NCI-H82 (cell line): ENCODE measurements at regions not wholly inside any gene's neighbourhood (a gene's known extent, or its start where the extent isn't known, plus 50 kb on each side); places are given as distances from the start of the nearest gene placed in this dataset.
"Not testable (repeated sequence)": the region's sequence is repeated elsewhere in the genome, so short reads cannot be mapped to it uniquely, and the experiment has no call there.

Experiments used
- DNase-seq: peaks from one replicate; lab custom pipeline; 2025; lab: John Stamatoyannopoulos, UW

DNA sequence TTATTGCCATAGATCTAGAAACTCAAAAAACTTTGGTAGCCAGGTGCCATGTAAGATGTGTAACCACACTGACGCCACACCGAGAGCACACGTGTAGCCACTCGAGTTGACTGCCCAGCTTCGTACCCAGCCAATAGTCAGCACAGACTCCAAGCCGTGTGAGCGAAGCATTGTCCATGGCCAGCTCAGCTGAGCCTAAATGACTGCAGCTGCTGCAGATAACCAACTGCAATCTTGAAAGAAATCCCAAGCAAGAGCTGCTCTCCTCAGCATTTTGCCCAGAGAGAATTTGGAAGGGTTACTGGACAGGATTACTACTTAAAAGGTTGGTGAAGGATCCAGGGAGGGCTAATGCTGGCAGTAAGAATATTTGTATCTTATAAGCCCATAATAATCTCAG, 193.0 kb upstream of the THRB start:
- no peak for DNase-seq

DNA sequence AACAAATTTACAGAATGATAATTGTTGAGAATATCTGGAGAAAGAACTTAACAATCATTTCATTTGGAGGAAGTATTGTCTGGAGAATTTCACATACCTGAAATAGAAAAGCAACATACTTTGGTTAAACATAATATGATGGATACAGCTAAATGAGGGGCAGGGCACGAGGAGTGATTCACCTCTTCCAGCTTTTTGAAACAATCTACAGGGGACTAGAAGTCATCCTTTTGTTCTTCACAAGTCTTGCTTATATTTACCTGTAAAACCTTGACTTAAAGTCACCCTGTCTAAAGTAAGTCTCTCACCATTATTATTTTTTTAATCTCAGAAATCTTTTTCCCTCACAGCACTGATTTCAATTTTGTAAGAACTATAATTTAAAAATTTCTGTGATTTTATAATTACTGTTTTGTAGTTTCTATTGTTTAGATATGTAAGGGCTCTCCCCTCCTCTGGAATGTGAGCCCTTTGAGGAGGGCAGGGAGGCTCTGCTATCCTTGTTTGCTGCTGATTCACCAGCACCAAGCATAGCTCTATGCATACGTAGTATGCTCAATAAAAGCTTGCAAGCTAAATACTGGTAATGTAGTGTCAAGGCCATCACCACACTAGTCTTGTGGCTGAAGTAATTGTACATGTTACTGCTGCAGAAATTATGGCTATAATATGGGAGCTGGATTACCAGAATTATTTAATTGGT, 193.9 kb upstream of the THRB start:
- no peak for DNase-seq

DNA sequence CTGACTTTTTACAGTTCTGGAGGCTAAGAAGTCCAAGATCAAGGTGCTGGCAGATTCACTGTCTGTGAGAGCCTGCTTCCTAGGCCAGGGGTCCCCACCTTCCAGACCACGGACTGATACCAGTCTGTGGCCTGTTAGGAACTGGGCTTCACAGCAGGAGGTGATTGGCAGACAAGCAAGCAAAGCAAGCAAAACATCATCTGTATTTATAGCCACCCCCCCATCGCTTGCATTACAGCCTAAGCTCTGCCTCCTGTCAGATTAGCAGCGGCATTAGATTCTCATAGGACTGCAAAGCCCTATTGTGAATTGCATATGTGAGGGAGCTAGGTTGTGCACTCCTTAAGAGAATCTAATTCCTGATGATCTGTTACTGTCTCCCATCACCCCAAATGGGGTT, 194.7 kb upstream of the THRB start:
- peak; percentile 77 for DNase-seq

DNA sequence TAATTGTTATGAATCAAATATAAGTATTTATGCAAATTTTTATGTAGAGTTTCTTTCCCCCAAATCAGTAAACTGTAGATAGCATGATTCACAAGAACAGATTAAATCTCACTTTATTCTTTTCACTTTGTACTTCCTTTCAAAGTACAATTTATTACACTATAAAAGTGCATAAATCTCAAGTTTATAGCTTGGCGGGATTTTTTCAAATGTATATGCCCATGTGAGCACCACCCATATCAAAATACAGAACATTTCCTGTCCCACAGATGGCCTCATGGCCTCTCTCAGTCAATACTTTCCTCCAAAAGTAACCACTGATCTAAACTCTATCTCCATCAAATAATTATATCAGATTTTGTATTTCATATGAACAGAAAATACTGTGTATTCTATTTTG, 196.1 kb upstream of the THRB start:
- DNase-seq = no peak

DNA sequence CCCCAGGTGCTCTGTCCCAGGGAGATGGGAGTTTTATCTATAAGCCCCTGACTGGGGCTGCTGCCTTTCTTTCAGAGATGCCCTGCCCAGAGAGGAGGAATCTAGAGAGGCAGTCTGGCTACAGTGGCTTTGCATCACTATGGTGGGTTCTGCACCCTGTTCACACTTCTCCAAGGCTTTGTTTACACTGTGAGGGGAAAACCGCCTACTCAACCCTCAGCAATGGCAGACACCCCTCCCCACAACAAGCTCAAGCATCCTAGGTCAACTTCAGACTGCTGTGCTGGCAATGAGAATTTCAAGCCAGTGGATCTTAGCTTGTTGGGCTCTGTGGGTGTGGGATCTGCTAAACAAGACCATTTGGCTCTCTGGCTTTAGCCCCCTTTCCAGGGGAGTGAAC, 204.4 kb upstream of the THRB start:
- not testable (repeated sequence) for DNase-seq

DNA sequence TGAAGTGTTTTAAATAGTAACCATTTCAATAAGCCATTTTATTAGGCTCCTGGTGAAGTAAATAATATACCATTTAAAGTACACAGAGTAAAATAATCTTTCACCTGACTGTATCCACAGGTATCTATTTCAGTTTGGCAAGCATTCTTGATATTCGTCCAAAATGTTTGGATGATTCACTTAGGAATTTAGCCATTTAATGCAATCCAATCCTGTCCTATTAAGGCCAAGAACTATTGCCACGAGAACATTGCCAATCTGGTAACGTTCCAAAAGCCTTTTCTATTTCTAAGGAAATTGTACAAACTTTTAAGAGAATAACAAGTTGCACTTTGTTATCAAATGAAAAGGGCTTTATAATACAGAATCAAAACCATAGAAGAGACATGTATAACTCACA, 209.8 kb upstream of the THRB start:
- no peak for DNase-seq

DNA sequence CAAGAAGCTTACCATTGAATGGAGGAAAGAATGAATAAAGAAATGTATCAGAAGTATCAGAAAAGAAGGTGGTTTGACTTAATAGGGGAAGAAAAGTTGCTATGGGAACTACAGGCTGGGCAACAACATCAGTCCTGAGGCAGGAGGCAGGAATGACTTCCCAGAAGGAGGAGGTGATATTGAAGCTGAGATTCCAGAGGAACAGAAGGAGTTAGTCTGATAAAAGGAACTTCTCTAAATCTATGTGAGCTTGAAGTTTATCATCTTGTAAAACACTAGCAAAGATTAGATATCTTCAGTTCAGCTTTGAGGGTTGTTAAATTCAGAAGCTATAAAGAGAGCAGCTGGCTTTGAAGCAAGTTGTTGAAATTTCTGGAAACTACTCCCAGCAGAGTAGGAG, 213.3 kb upstream of the THRB start:
- no peak for DNase-seq

DNA sequence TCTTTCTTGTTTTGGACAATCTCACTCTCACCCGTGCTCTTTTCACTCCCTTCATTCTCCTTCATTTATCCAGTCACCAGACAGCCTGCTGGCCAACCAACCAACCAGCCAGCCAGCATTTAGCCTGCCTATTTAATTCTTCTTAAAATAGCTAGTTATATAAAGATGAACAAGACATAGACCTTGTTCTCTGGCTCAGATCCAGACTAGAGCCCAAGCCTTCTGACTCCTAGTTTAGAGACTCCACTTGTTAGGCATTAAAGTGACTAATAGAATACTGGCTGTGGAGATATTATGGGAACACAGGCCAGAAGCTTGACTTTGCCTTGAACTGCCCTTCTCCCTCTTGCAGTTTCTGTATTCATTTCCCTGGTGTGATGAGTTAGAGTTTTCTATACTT, 215.3 kb upstream of the THRB start:
- DNase-seq = no peak

DNA sequence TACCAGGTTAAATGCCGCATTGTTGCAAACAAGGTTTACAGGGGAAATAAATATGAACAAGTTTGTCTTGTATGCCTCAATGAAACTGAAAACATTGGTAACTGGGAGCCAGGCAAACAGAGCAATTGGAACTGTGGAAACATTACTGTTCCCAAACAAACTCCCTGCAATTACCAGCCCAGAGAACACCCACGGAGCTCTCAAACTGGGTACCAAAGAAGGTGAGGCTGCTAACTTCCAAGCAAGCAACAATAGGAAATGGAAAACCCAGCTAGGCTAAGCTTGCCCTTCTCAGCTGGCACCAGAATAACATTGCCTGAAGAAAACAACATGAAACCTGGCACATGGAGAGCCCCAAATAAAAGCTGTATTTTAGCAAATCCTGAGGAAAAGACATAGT, 218.9 kb upstream of the THRB start:
- no peak for DNase-seq

DNA sequence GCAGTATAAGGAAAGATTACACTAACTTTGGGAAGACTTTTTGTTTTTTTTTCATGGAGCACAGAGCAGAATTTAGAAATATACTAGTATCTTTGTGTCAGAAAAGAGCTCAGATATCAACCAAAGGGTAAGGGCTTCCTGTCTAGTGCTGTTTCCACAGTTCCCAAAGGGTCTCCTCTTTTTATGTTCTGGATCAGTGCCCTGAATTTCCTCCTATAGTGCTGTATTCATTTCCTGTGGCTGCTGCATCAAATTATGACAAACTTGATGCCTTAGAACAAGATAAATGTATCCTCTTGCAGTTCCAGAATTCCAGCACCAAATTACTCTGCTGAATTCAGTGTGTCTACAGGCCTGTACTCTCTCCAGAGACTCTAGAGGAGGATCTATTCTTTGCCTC, 219.8 kb upstream of the THRB start:
- no peak for DNase-seq

DNA sequence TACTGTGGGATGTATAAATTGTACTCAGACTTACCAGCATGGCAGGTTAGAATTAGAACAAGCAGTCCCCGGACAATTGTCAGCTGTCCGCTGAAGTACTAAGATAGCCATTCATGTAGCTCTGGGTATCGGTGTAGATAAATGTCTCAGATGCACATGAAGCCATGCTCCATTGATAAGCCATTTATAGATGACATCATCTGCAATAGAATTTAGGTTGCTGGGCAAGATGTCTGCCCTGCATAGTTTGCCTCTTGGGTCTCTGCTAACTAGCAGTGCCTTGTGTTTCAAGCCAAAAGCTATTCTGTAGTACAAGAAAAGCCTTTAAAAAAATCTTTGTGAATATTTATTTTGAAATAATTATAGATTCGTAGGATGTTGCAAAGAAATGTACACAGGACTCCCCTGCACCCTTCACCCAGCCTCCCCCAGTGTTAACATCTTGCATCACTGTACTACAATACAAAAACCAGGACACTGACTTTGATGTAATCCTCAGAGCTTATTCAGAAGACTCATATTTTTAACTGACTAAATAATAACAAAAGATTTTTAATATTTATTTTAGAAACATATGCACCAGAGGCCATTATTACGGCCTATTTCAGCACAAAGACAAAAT, 220.6 kb upstream of the THRB start:
- no peak for DNase-seq

DNA sequence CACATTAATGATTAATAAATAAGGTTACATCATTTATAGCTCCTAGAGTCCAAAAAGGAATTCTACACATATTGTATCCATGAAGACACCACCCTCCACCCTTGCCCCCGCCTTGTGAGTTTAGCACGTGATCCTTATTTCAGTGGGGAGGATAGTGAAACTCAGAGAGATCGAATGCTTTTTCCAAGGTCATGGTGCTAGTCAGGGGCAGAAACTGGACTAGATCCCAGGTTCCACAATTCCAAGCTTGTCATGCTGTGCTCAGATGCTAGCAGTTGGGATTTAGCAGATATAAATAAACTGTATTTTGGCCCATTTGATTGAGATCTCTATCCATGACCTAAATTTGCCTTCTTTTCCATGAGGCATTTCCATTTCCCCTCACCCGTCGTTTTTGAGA, 227.4 kb upstream of the THRB start:
- no peak for DNase-seq

DNA sequence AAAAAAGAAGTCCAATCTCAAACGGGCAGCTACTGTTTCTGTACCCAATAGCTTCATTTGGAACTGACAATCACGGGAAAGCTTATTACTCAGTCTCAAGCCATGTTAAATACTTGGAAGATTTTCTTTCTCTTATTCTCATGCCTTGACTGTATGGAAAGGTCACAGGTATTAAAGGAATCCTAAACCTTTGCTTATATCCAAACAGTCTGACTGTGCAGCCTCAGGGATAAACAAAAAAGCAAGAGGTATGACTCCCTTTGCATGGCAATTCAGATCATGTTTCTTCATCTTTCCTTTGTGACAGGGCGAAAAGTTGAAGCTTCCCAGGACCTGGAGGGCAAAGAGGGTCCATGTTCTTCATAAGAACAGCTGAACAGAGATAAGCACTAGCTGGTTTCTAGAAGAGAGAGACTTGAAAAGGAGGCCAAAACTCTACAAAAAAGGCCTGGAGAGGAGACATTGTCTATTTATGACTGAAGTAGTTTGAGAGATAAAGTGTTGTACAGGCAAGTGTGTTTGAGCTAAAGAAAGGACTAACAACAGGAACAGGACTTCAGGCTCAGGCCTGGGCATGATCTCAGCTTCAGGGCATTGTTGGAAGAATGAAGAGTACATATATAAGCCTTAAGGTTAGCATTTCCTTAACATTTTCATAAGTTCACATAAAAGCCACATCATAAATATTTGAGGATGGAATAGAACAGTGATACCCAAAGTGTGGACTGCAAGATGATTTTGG, 231.0 kb upstream of the THRB start:
- no peak for DNase-seq

DNA sequence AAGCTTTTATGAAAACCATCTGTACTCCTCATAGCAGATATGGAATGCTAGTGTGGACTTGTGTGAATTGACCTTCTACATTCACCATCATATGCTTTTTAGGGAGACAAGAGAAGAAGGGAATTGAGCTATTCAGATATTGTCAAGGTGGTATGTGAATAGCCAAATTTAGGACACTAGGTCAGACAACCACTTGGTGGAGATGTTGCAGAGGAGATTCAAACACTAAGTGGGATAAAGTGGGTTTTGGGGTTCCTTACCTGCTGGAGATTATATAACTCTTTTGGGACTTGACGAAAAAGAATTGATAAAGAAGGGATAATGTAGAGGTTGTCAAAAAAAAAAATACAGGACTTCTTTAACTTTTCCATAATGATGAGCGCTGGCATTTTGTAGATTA, 231.8 kb upstream of the THRB start:
- DNase-seq = no peak

DNA sequence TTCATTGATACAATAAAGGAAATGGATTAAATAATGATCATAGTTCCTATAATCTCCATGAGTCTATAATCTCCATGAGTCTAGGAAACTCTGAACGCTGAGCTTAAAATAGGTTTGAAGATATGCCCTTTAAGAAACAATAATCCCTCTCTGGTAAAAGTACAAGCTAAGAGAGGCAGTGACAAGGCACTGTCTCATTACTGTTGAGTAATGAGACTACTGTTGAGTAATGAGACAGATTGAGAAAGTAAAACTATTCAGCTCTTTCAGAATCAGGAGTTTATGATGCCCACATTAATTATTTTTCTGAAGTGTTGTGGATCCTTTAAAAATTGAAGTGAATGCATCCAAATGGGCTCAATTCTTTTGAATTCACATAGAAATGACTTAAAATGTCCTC, 235.5 kb upstream of the THRB start:
- no peak for DNase-seq

DNA sequence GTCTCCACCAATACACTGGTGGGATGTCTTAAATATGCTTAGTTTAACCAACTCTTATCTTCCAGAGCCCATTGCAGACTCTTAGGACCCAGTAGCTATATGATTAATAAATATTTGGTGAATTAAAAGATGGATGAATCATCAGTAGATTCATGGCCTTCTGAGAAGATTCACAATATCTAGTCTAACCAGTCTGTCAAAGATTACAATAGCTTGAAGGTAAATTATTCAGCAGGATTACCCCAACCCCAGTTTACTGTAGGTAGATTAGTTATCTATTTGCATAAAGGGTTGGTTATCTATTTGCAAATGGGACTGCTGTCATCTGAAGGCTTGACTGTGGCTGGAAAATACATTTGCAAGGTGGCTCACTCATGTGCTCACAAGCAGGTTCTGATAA, 239.4 kb upstream of the THRB start:
- DNase-seq = no peak

DNA sequence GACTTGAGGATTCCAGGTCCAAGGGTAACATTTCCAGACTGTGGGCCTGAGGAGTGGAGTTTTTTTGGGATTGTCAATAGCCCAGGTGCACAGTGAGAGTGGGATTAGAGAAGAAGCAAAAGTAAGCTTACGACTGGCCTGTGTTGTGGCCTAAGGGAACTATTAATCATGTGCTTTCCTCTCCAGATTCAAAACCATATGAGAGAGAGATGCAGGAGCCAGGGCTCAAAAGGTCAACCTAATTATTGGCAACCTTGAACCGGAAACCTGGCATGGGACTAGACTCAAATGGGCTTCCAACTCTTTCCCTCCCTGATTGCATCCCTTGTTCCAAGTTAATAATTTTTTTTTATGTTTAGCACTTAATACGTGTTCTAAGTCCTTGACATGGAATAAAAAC, 242.1 kb upstream of the THRB start:
- no peak for DNase-seq

DNA sequence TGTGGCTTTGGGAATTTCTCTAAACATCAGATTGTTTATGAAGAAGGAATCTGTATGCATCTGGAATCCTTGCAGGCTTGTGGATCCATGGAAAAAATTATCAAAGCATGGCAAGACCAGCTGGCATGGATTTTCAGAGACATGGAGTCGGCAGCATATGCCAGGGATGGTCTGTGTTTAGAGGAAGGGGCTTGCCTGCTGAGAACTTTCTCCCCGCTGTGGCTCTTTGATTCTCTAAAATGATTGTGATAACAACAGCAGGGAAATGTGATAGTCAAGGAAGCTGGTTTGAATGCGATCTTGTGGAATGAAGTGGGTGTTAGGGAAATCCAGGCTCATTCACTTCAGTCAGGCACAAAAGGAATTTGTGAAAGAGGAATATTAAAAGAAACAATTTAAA, 245.7 kb upstream of the THRB start:
- DNase-seq = no peak

DNA sequence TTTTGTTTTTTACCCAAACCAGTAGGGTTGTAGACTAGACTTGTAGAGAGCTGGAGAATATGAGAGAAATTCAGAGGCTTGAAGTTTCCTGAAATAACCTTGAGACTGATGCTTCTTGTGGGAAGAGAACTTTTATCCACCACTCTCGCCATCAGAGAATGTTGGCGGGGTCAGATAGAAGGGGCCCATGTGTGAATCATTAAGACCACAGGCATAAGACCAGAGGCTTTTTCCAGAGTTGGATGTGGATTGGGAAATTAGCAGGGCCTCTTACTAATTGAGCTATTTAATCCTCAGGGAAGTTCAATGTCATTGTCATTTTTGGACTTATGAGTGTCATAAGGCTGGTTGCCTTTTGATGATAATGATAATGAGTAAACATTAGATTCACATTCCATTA, 246.9 kb upstream of the THRB start:
- DNase-seq = no peak

DNA sequence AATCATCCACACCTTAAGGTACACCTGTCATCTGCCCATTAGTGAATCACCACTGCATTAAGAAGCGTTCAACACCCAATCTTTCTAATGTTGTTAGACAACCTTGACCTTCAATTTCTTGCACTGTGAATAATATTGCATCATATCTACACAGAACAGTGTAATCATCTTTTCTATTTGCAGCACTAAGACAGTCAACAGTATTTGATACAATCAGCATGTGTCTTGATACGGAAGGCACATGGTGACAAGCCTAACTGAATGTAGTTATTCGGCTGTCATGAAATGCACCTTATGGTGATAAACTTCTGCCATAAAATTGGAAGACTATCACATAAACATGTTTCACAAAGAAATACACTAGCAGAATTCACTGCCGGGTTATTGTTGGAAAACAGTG, 253.9 kb upstream of the THRB start:
- no peak for DNase-seq

DNA sequence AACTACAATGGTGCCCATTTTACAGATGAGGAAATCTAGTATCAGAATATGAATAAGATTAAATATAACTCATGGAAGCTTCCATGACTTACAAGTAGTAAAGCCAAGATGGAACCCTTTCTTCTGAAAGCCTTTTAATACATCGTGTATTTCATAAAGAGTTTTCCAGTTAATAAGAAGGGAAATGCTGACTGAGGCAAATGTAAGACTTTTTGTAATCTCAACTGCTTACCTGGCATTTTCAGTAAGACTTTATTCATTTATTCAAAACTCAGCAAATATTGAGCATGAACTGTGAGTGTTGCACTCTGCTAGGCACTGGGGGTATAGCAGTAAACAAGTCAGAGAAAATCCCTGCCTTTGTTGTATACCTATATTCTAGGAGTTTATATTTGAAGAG, 256.4 kb upstream of the THRB start:
- DNase-seq = no peak

DNA sequence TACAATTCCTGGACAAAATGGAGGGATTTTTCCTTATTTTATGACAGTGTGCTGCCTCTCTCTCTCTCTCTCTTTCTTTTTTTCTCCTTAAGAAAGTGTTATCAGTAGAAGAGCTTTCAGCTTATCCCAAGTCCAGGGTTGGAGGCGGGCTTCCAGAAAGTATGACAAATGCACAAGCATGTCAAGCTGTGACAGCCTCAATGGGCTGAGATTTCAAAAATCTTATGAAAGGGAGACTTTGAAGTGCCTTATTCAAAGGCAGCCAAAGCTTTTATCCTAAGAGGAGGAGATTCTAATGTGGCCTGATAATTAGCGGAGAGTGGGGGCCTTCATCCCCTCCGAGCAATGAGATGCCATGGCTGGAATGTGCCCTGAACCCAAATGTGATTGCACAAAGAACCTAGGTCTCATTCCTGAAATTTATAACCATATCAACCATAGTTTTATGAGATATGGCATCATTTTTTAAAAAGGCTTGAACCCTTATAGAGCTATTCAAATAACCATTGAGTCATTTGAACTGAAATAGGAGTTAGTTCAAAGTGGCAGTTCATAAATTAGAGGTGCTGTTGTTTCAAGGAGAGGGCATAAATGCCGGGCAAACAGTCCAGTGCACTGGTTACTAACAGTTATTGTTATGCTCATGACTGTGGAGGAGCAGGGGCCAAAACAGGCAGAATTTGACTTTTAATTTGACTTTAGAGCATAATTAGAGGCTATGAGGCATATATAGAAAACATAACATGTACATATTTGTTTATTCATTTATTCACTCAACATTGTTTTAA, 261.6 kb upstream of the THRB start:
- no peak for DNase-seq

DNA sequence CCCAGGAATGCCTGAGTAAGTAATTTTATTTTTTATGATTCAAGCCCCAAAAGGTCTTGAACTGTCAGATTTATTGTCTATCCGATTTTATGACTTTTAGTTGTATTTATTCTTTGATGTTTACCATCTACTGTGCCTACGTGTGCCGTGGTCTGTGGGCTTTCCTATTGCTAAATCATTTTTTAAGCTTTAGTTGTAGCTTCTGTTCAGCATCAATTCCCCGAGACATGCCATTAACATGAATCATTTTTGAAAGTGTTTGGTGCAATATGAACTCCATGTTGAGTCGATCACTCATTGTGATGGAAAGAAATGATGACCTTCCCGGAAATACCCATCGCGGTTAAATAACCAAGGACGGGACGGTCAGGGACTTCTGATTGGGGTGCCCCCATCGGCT, 268.7 kb upstream of the THRB start:
- DNase-seq = no peak
